ENCODE measurements at regions not wholly inside any gene's neighbourhood (a gene's known extent, or its start where the extent isn't known, plus 50 kb on each side); places are given as distances from the start of the nearest gene placed in this dataset.
"Not testable (repeated sequence)": the region's sequence is repeated elsewhere in the genome, so short reads cannot be mapped to it uniquely, and the experiment has no call there.

DNA sequence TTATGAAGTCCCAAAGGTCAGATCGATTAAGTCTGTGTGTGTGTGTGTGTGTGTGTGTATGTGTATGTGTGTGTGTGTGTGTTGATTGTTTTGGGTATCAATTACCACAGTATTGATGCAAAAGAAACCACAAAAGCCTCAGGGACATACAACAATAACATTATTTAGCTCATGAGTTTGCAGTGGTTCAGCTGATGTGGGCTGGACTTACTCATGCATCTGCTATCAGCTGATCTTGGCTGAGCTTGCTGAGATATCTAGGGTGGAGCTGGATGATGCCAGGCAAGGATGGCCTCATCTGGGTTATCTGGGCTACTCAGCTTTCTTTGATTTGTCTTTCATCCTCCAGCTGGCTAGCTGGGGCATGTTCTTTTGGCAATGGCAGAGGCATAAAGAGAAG is 82.4 kb upstream of the PRR23C start (continued):
- TF ChIP-seq JUND (IDR thresholded peaks at IDR 0.05; ENCODE audit: borderline replicate concordance, low read depth, low read length) (peak; percentile 44; the same call in 1 of the 2 replicates), JUND (tag; IDR thresholded peaks at IDR 0.05; ENCODE audit: borderline replicate concordance, low read depth, low read length) (peak; percentile 30; the same call in 1 of the 3 replicates), KLF1 (tag; IDR thresholded peaks at IDR 0.05) (peak; percentile 71), MTA3 (IDR thresholded peaks at IDR 0.05; ENCODE audit: borderline replicate concordance) (no peak), DPF2 (IDR thresholded peaks at IDR 0.05) (0 out of 2 replicates have a peak, but pooled peaks have one; percentile 23), MYC (IDR thresholded peaks at IDR 0.05; ENCODE audit: low read depth, low read length) (0 out of 2 replicates have a peak, but pooled peaks have one; percentile 11), MYC (CRISPR knock-in tag; IDR thresholded peaks at IDR 0.05; ENCODE audit: borderline replicate concordance, low read depth) (no peak), ZNF589 (CRISPR knock-in tag; IDR thresholded peaks at IDR 0.05; ENCODE audit: low read depth) (no peak), NCOR1 (IDR thresholded peaks at IDR 0.05) (peak; percentile 21; the same call in 1 of the 2 replicates), FOXA3 (CRISPR knock-in tag; conservative IDR thresholded peaks at IDR 0.05 in 1 of 2, IDR thresholded peaks at IDR 0.05 in 1 of 2) (0 out of 4 replicates have a peak, but pooled peaks of 1 of the 2 experiments have one; percentile 10), ZNF184 (CRISPR knock-in tag; IDR thresholded peaks at IDR 0.05) (no peak)
- TF ChIP-seq, protein P1, sequence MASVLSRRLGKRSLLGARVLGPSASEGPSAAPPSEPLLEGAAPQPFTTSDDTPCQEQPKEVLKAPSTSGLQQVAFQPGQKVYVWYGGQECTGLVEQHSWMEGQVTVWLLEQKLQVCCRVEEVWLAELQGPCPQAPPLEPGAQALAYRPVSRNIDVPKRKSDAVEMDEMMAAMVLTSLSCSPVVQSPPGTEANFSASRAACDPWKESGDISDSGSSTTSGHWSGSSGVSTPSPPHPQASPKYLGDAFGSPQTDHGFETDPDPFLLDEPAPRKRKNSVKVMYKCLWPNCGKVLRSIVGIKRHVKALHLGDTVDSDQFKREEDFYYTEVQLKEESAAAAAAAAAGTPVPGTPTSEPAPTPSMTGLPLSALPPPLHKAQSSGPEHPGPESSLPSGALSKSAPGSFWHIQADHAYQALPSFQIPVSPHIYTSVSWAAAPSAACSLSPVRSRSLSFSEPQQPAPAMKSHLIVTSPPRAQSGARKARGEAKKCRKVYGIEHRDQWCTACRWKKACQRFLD (CRISPR knock-in tag; IDR thresholded peaks at IDR 0.05) = 0 out of 2 replicates have a peak, but pooled peaks have one; percentile 55
- TF ChIP-seq, protein P2, sequence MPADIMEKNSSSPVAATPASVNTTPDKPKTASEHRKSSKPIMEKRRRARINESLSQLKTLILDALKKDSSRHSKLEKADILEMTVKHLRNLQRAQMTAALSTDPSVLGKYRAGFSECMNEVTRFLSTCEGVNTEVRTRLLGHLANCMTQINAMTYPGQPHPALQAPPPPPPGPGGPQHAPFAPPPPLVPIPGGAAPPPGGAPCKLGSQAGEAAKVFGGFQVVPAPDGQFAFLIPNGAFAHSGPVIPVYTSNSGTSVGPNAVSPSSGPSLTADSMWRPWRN (IDR thresholded peaks at IDR 0.05; ENCODE audit: low read depth) = 0 out of 2 replicates have a peak, but pooled peaks have one; percentile 43
- TF ChIP-seq, protein P3, sequence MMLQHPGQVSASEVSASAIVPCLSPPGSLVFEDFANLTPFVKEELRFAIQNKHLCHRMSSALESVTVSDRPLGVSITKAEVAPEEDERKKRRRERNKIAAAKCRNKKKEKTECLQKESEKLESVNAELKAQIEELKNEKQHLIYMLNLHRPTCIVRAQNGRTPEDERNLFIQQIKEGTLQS (IDR thresholded peaks at IDR 0.05) = peak; percentile 62; the same call in 1 of the 2 replicates
- TF ChIP-seq, protein P3 (CRISPR knock-in tag; conservative IDR thresholded peaks at IDR 0.05) = no peak

DNA sequence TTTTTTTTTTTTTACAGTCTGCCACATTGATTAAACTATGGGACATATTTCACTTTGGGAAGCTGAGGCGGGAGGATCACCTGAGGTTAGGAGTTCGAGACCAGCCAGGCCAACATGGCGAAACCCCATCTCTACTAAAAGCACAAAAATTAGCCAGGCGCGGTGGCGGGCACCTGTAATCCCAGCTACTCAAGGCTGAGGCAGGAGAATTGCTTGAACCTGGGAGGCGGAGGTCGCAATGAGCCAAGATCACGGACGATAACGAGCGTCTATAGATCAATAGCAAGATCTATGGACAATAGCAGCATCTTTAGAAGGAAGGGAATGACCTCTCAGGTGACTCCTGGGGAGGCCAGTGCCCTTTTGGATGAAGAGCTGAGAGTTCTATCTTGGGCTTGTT is 82.9 kb upstream of the PRR23C start:
- POLR2A ChIA-PET; CTCF ChIA-PET (ENCODE audit: low intra/inter-chr PET ratio); H3K27me3 ChIP-seq (ENCODE audit: control insufficient read depth in 2 of 2, insufficient read depth in 2 of 2, low read length in 2 of 2); DNase-seq (ENCODE audit: extremely low read depth in 1 of 4, low spot score in 3 of 4); H3K4me3 ChIP-seq; ATAC-seq; H3K79me2 ChIP-seq (ENCODE audit: control insufficient read depth, insufficient read depth, low read length); intact Hi-C loops (cut with micrococcal nuclease); H3K9ac ChIP-seq (ENCODE audit: insufficient read depth in 1 of 2, low read depth in 2 of 2, low read length in 2 of 2); H2AFZ ChIP-seq (ENCODE audit: low read depth, low read length); H3K27ac ChIP-seq (ENCODE audit: extremely low read depth, low read depth, low read length); H3K4me2 ChIP-seq (ENCODE audit: insufficient read depth, low read length); FAIRE-seq; H3K36me3 ChIP-seq (ENCODE audit: control insufficient read depth, insufficient read depth, low read length); in situ Hi-C loops (cut with MboI); H4K20me1 ChIP-seq (replicated peaks; ENCODE audit: control insufficient read depth, insufficient read depth, low read length); BruUV-seq (replicated peaks); H3K9me3 ChIP-seq (replicated peaks; ENCODE audit: control insufficient read depth, insufficient read depth, low read depth, low read length); H3K9me1 ChIP-seq (ENCODE audit: control insufficient read depth, insufficient read depth, low read length): not testable (repeated sequence)
- WGBS (ENCODE audit: insufficient coverage, low coverage, missing lambda C conversion rate) = 47% methylated on average over 12 of the region's 12 CpGs
- H3K4me1 ChIP-seq (replicated peaks in 1 of 2; ENCODE audit: control insufficient read depth in 2 of 2, insufficient read depth in 2 of 2, low read length in 2 of 2) = peaks cover 3 to 17% of the 10 kb centered on the region in 2 experiments; a peak in 4 of 5 replicates
